Heart right ventricle (tissue), 16 donors: ENCODE measurements at regions not wholly inside any gene's neighbourhood (a gene's known extent, or its start where the extent isn't known, plus 50 kb on each side); places are given as distances from the start of the nearest gene placed in this dataset.

ENCODE experiments used
- ATAC-seq, 8 donors: fragments of 200-7000 bp; cut with Tn5 transposase; one replicate each; pipeline ENCODE4 v1.9.1; 2020; ENCODE audit warnings: mild to moderate bottlenecking in 8 of 8, moderate library complexity in 8 of 8, moderate number of reproducible peaks in 1 of 8
- DNase-seq, 2 donors: peaks; one replicate each; pipeline ENCODE4 v3.0.0-alpha.2; 2020
- H3K27ac ChIP-seq, 10 donors: fragments of 200-600 bp; sonication (generic) in 2 of 10; one replicate each; pipeline versions ENCODE4 v1.5.0 to v1.8.0; 2020 to 2022; ENCODE audit warnings: mild to moderate bottlenecking in 3 of 10
- H3K27me3 ChIP-seq, 7 donors: fragments of 200-600 bp; one replicate each; pipeline ENCODE4 v1.8.0; 2021 to 2022; ENCODE audit warnings: mild to moderate bottlenecking in 2 of 7
- H3K36me3 ChIP-seq, 9 donors: fragments of 200-600 bp; sonication (generic) in 1 of 9; one replicate each; pipeline versions ENCODE4 v1.5.0 to v1.8.0; 2020 to 2022; ENCODE audit warnings: mild to moderate bottlenecking in 2 of 9
- H3K4me1 ChIP-seq, 9 donors: fragments of 200-600 bp; sonication (generic) in 1 of 9; one replicate each; pipeline versions ENCODE4 v1.5.0 to v1.8.0; 2020 to 2022; ENCODE audit warnings: mild to moderate bottlenecking in 4 of 9
- H3K4me3 ChIP-seq, 10 donors: fragments of 200-600 bp; sonication (generic) in 2 of 10; one replicate each; pipeline versions ENCODE4 v1.5.0 to v1.8.0; 2020 to 2022; ENCODE audit warnings: mild to moderate bottlenecking in 7 of 10, moderate library complexity in 2 of 10
- H3K9me3 ChIP-seq, 11 donors: fragments of 200-600 bp in 10 of 11; sonication (generic) in 2 of 11; one replicate each; pipeline versions ENCODE4 v1.5.0 to v1.8.0; 2013 to 2022; ENCODE audit warnings: mild to moderate bottlenecking in 2 of 11, control low read depth in 1 of 11, moderate library complexity in 1 of 11
- CTCF ChIP-seq, 9 donors: fragments of 200-600 bp; sonication (generic) in 2 of 9; IDR thresholded peaks; one replicate each; pipeline versions ENCODE4 v1.5.0 to v1.8.0; 2021 to 2022; ENCODE audit warnings: antibody characterized with exemption in 9 of 9, mild to moderate bottlenecking in 5 of 9, moderate library complexity in 1 of 9
- WGBS, 2 donors: extraction: QIAGEN DNeasy Blood & Tissue Kit; methylation state at CpG; one replicate each; pipeline ENCODE4 v1.1.7; 2013; ENCODE audit warnings: inconsistent platforms in 1 of 2; 5-methylcytosine and 5-hydroxymethylcytosine counted together
- intact Hi-C, 10 donors: fragments of 100-400 bp; cut with DNase I; formaldehyde crosslinking; loops; one replicate each; pipeline versions ENCODE4 v1.11.1 to v1.14.2; 2022
- donor health status: Arrhythmogenic right ventricular cardiomyopathy.
- donor health status: ischemic (EF 13 %, LVEDD 7.1; RV severe dilation, severe dysfunction).
- donor health status: healthy with polysubstance abuse.
- donor health status: DM: no; HTN: yes; CAD: no.
- donor health status: DM: no; HTN: no; CAD: no.
- donor health status: ischemic (EF 25% LVEDD 6.9; RV normal size, moderate dysfunction).
- donor health status: ischemic (EF 25% LVEDD 5.7; RV mildly dilated, moderate dysfunction).
- donor health status: healthy.
- donor health status: DM: yes; HTN: yes; CAD: no.
- donor health status: Ischemic cardiomyopathy.
- donor health status: ischemic (EF 35%, LVEDD 5.7; RV mildly dilated, moderate dysfunction).
- donor health status: nonischemic (EF 11% LVEDD 7.7; RV severe dilation, severe dysfunction).
- donor health status: DM: yes; HTN: yes; CAD: no.
- donor health status: PGD.
- donor health status: ischemic (EF 29% LVEDD 5.4; RV normal size, mild dysfunction).
- donor health status: nonischemic (EF 23%, LVEDD 6.1; RV moderate dilation, normal function).

GRCh38 chr14:41130274-41130673 lies 476.4 kb upstream of the LRFN5 start:
- Histone ChIP-seq H3K36me3 (no peaks in the 10 kb centered on the region), H3K27me3 (no peaks in the 10 kb centered on the region), H3K27ac (no peak overlapping the region), H3K4me3 (no peak overlapping the region), H3K4me1 (no peaks in the 10 kb centered on the region), H3K9me3 (peaks cover 0 to 20% (median 0%) of the 10 kb centered on the region in 11 donors)
- ATAC-seq = no peak
- TF ChIP-seq CTCF (IDR thresholded peaks at IDR 0.05) = no peak
- 71 to 83% methylated on average over 2 of the region's 2 CpGs for WGBS, 2 donors
- no peak for DNase-seq
- intact Hi-C loops = no loop called here

GRCh38 chr14:41120402-41120801 lies 486.3 kb upstream of the LRFN5 start:
- ATAC-seq (no peak), DNase-seq (no peak)
- TF ChIP-seq CTCF (IDR thresholded peaks at IDR 0.05) = no peak
- Histone ChIP-seq H3K4me3 (no peak overlapping the region), H3K27ac (no peak overlapping the region), H3K27me3 (no peaks in the 10 kb centered on the region), H3K4me1 (no peaks in the 10 kb centered on the region), H3K9me3 (no peaks in the 10 kb centered on the region), H3K36me3 (no peaks in the 10 kb centered on the region)
- 64 to 76% methylated on average over 4 of the region's 4 CpGs for WGBS, 2 donors
- intact Hi-C loops = no loop called here

- no peak overlapping the region for H3K27ac ChIP-seq
- no peak for ATAC-seq
- no peaks in the 10 kb centered on the region for H3K36me3 ChIP-seq
- H3K4me3 ChIP-seq = no peak overlapping the region
- DNase-seq = no peak
- TF ChIP-seq CTCF (IDR thresholded peaks at IDR 0.05) = no peak
- 74 to 81% methylated on average over 4 of the region's 4 CpGs for WGBS, 2 donors
- peaks cover 0 to 6% (median 0%) of the 10 kb centered on the region in 11 donors for H3K9me3 ChIP-seq
- intact Hi-C loops = no loop called here
- no peaks in the 10 kb centered on the region for H3K27me3 ChIP-seq
- no peaks in the 10 kb centered on the region for H3K4me1 ChIP-seq
These were observed 510.5 kb upstream of the LRFN5 start for GRCh38 chr14:41096131-41096530.

DNA sequence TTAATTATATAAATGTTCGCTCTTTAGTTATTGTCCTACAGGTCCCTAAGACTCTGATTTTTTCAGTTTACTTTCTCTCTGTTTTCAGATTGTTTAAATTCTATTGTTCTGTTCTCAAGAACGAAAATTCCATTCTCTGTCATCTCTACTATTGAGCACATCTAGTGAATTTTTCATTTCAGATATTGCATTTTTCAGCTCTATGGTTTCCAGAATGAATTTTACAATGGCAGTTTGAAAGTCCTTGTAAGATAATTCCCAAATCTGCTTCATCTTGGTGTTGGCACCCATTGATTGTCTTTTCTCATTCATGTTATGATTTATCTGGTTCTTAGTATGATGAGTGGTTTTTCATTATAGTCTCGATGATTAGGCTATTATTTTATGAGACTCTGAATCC lies 519.6 kb upstream of the LRFN5 start:
- no peaks in the 10 kb centered on the region for H3K27me3 ChIP-seq
- no peak for DNase-seq
- intact Hi-C loops = no loop called here
- 81% methylated on average over 3 of the region's 3 CpGs for WGBS, 2 donors
- no peaks in the 10 kb centered on the region for H3K4me1 ChIP-seq
- no peaks in the 10 kb centered on the region for H3K36me3 ChIP-seq
- H3K9me3 ChIP-seq = peaks cover 0 to 53% (median 23%) of the 10 kb centered on the region in 11 donors
- no peak for ATAC-seq
- H3K4me3 ChIP-seq = no peak overlapping the region
- TF ChIP-seq CTCF (IDR thresholded peaks at IDR 0.05) = no peak
- no peak overlapping the region for H3K27ac ChIP-seq

DNA sequence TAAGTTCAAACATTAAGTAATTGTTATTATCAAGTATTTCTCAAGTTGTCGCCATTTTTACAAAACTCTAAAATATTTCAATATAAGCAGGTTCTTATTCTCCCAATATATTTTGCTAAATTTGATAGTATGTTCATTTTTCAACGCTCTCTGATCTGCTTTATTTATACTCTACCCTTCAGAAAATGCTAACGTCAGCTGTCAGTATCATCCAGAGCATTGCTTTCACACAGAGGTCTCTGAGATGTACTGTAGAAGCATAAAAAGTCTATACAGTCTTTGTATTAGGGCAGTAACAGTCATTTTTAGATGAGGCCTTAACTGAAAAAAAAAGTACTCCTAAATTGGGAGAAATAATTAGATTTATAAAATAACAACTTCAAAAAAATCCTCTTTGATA lies 533.1 kb upstream of the LRFN5 start:
- WGBS, 2 donors = 73 to 76% methylated on average over 3 of the region's 3 CpGs
- no peak for ATAC-seq
- Histone ChIP-seq H3K9me3 (peaks cover 0 to 3% (median 0%) of the 10 kb centered on the region in 11 donors), H3K4me3 (no peak overlapping the region), H3K4me1 (no peaks in the 10 kb centered on the region), H3K27me3 (no peaks in the 10 kb centered on the region), H3K36me3 (no peaks in the 10 kb centered on the region), H3K27ac (no peak overlapping the region)
- no peak for TF ChIP-seq CTCF (IDR thresholded peaks at IDR 0.05)
- DNase-seq = no peak
- intact Hi-C loops = no loop called here
